Parathyroid adenoma (tissue), 2 donors: ENCODE measurements at regions not wholly inside any gene's neighbourhood (a gene's known extent, or its start where the extent isn't known, plus 50 kb on each side); places are given as distances from the start of the nearest gene placed in this dataset.

Experiments used
- H2AFZ ChIP-seq: fragments of 300-600 bp; sonication (generic); one replicate; pipeline ENCODE4 v1.7.0; 2017; ENCODE audit warnings: antibody characterized with exemption, mild to moderate bottlenecking
- H3K27ac ChIP-seq: fragments of 300-600 bp; sonication (generic); one replicate; pipeline ENCODE4 v1.7.0; 2017
- H3K27me3 ChIP-seq: fragments of 300-600 bp; sonication (generic); one replicate; pipeline ENCODE4 v1.7.0; 2017; ENCODE audit warnings: low read length; ENCODE audit not compliant: control insufficient read depth, insufficient read depth
- H3K36me3 ChIP-seq: fragments of 300-600 bp; sonication (generic); one replicate; pipeline ENCODE4 v1.7.0; 2017; ENCODE audit warnings: low read length; ENCODE audit not compliant: control insufficient read depth, insufficient read depth
- H3K4me1 ChIP-seq: fragments of 300-600 bp; sonication (generic); one replicate; pipeline ENCODE4 v1.7.0; 2017; ENCODE audit warnings: control low read depth
- H3K4me2 ChIP-seq: fragments of 300-600 bp; sonication (generic); one replicate; pipeline ENCODE4 v1.7.0; 2017; ENCODE audit warnings: low read length
- H3K4me3 ChIP-seq: fragments of 300-600 bp; sonication (generic); one replicate; pipeline ENCODE4 v1.7.0; 2017; ENCODE audit warnings: low read depth, low read length
- H3K79me2 ChIP-seq: fragments of 300-600 bp; sonication (generic); one replicate; pipeline ENCODE4 v1.7.0; 2017; ENCODE audit warnings: control low read depth
- H3K9ac ChIP-seq: fragments of 300-600 bp; sonication (generic); one replicate; pipeline ENCODE4 v1.7.0; 2017; ENCODE audit warnings: mild to moderate bottlenecking
- H3K9me3 ChIP-seq: fragments of 300-600 bp; sonication (generic); one replicate; pipeline ENCODE4 v1.7.0; 2017; ENCODE audit warnings: low read length; ENCODE audit not compliant: control insufficient read depth
- CTCF ChIP-seq: fragments of 300-600 bp; sonication (generic); IDR thresholded peaks from one replicate; pipeline ENCODE4 v1.7.0; 2017; ENCODE audit warnings: antibody characterized with exemption, mild to moderate bottlenecking
- donor health status: primary hyperparathyroidism.

GRCh38 chr5:57413145-57413544 lies 69.5 kb downstream of the ACTBL2 start:
- no peak overlapping the region for H3K9ac ChIP-seq
- no peaks in the 10 kb centered on the region for H3K36me3 ChIP-seq
- no peaks in the 10 kb centered on the region for H3K4me1 ChIP-seq
- TF ChIP-seq CTCF: no peak
- no peak overlapping the region for H3K4me3 ChIP-seq
- no peak overlapping the region for H2AFZ ChIP-seq
- no peak overlapping the region for H3K27ac ChIP-seq
- no peak overlapping the region for H3K4me2 ChIP-seq
- no peaks in the 10 kb centered on the region for H3K27me3 ChIP-seq
- no peaks in the 10 kb centered on the region for H3K79me2 ChIP-seq
- H3K9me3 ChIP-seq: no peaks in the 10 kb centered on the region

GRCh38 chr5:57412680-57413079 lies 69.9 kb downstream of the ACTBL2 start:
- Histone ChIP-seq H3K27ac (no peak overlapping the region), H2AFZ (no peak overlapping the region), H3K79me2 (no peaks in the 10 kb centered on the region), H3K4me2 (no peak overlapping the region), H3K4me1 (no peaks in the 10 kb centered on the region), H3K9ac (no peak overlapping the region), H3K9me3 (no peaks in the 10 kb centered on the region), H3K4me3 (no peak overlapping the region), H3K27me3 (no peaks in the 10 kb centered on the region), H3K36me3 (no peaks in the 10 kb centered on the region)
- TF ChIP-seq CTCF: no peak

DNA sequence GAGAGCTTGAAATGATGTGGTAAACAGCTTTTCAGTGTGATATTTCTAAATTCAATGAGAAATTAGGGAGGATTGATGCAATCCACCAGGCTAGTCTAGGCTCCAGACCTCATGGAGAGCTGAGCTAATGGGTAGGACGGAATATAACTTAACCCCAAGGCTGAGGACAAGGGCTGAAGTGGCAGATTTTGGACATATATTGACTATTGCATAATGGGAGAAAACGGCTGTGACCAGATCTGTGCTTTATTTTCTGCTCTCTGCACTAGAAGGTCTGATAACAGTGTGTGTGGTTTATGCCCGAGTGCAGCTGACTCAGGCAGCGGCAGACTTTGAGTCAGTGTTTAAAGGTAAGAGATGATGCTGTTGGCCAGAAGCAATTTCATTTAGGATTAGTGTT lies 70.6 kb downstream of the ACTBL2 start:
- no peak overlapping the region for H3K9ac ChIP-seq
- no peak overlapping the region for H3K27ac ChIP-seq
- no peak overlapping the region for H3K4me3 ChIP-seq
- no peaks in the 10 kb centered on the region for H3K9me3 ChIP-seq
- no peaks in the 10 kb centered on the region for H3K79me2 ChIP-seq
- H3K4me1 ChIP-seq: no peaks in the 10 kb centered on the region
- no peak overlapping the region for H2AFZ ChIP-seq
- TF ChIP-seq CTCF: no peak
- H3K27me3 ChIP-seq: no peaks in the 10 kb centered on the region
- H3K36me3 ChIP-seq: no peaks in the 10 kb centered on the region
- no peak overlapping the region for H3K4me2 ChIP-seq

DNA sequence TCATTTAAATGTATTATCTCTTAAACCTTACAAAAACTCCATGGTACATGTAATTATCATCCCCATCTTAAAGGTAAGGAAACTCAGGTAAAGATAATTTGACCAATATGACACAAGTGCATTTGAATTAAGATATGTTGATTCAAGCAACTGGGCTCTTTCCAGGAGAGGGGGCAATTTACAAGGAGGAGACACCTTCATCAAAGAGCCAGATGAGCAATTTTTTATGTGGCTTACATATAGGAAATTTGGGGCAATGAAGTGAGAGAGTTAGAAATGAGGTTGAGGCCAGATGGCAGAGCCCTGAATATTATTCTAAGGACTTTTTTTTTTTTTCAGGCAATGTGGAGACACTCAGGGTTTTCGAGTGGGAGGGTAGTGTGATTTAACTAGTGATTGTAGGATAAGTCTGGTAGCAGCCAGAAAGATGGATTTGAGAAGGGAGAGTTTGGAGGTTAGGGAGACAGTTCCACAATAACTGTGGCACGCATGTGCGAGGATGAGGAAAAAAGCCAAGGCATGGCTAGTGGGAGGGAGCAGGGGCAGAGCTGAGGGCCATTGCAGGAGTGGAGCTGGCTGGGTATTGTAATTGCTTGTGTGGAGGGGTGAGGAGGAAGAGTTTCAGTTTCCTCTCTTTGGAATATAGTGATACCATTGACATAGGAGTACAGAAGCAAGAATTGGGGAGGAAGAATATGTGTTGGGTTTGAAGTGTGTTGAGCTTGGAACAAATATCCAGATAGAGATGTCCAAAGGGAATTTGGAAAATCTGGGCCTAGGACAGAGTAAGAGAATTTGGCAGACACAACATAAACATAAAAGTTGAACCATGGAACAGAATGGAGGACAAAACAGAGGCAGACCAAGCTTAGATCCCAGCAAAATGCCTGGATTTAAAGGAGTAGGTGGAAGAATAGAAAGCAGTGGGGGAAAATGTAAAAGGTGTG lies 72.0 kb downstream of the ACTBL2 start:
- no peak overlapping the region for H3K4me2 ChIP-seq
- H3K9ac ChIP-seq: no peak overlapping the region
- H2AFZ ChIP-seq: no peak overlapping the region
- no peaks in the 10 kb centered on the region for H3K36me3 ChIP-seq
- H3K4me3 ChIP-seq: no peak overlapping the region
- no peak overlapping the region for H3K27ac ChIP-seq
- no peaks in the 10 kb centered on the region for H3K79me2 ChIP-seq
- no peaks in the 10 kb centered on the region for H3K4me1 ChIP-seq
- no peaks in the 10 kb centered on the region for H3K9me3 ChIP-seq
- TF ChIP-seq CTCF: no peak
- no peaks in the 10 kb centered on the region for H3K27me3 ChIP-seq

DNA sequence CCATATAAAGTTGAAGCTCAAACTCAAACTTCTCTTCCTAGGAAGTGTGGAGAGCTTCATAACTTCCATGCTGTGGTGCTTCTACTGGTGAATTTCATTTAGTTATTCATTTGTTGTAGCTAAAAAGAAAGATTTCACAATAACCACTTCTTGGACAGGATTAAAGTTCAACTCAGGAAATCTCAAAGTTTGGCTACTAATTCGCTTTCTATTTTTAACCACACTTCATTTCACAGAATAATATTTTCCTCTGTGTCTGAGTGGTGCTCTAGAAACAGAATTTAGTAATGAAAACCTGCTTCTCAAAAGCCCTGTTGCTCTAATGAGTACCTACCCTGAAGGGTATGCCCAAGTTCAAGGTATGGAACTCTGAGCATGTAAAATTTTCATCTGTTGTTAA lies 73.9 kb downstream of the ACTBL2 start:
- H3K27ac ChIP-seq: no peak overlapping the region
- H3K79me2 ChIP-seq: no peaks in the 10 kb centered on the region
- no peaks in the 10 kb centered on the region for H3K9me3 ChIP-seq
- H3K27me3 ChIP-seq: no peaks in the 10 kb centered on the region
- no peaks in the 10 kb centered on the region for H3K36me3 ChIP-seq
- no peak for TF ChIP-seq CTCF
- no peak overlapping the region for H3K4me2 ChIP-seq
- no peak overlapping the region for H3K9ac ChIP-seq
- no peaks in the 10 kb centered on the region for H3K4me1 ChIP-seq
- no peak overlapping the region for H3K4me3 ChIP-seq
- H2AFZ ChIP-seq: no peak overlapping the region
